ENCODE measurements at regions not wholly inside any gene's neighbourhood (a gene's known extent, or its start where the extent isn't known, plus 50 kb on each side); places are given as distances from the start of the nearest gene placed in this dataset.
"Not testable (repeated sequence)": the region's sequence is repeated elsewhere in the genome, so short reads cannot be mapped to it uniquely, and the experiment has no call there.

DNA sequence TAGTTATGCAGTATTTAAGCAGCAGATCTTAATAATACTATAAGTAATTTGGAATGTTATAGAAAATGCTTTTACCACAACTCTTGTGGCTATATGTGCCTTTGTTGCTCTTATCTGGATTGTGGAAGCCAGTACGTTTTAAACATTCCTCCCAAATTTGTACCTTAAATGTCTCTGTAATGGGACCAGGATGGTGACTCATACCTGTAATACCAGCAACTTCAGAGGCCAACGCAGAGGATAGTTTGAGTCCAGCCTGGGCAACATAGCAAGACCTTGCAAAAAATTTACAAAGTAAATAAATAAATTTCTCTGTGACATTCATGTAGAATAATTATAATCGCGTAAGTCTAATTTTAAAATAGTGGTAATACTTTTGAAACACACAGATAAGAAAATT is 283.1 kb downstream of the POM121L12 start:
- Histone ChIP-seq H3K27me3 (ENCODE audit: low read depth, low read length) (no peaks in the 10 kb centered on the region), H3K4me3 (ENCODE audit: low read depth in 1 of 2, low read length in 2 of 2) (no peak overlapping the region), H3K36me3 (ENCODE audit: control insufficient read depth in 1 of 2, insufficient read depth in 2 of 2, low read length in 2 of 2) (no peaks in the 10 kb centered on the region), H3K4me1 (ENCODE audit: control insufficient read depth in 1 of 2, insufficient read depth in 2 of 2, low read length in 2 of 2) (no peaks in the 10 kb centered on the region), H3K9me3 (ENCODE audit: control insufficient read depth in 1 of 2, low read length in 2 of 2) (no peaks in the 10 kb centered on the region), H3K27ac (ENCODE audit: low read length) (no peak overlapping the region)

DNA sequence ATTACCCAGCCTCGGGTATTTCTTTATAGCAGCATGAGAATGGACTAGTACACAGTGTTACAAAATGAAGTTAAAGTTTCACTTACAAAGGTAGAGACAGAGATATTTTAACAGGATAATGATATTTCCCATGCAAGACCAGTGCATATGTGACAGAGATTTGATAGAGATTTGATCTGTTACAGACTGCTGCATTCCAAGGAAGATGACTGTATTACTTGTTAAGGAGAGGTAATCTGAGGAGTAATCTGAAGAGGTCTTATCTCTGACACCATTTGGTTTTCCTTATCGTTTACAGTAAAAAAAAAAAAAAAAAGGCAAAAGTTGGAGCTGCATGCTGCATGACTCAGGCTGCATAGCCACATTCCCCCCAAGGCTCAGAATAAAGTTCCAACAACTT is 289.6 kb downstream of the POM121L12 start:
- H3K36me3 ChIP-seq (ENCODE audit: control insufficient read depth in 1 of 2, insufficient read depth in 2 of 2, low read length in 2 of 2), result no peaks in the 10 kb centered on the region
- no peak overlapping the region for H3K4me3 ChIP-seq (ENCODE audit: low read depth in 1 of 2, low read length in 2 of 2)

DNA sequence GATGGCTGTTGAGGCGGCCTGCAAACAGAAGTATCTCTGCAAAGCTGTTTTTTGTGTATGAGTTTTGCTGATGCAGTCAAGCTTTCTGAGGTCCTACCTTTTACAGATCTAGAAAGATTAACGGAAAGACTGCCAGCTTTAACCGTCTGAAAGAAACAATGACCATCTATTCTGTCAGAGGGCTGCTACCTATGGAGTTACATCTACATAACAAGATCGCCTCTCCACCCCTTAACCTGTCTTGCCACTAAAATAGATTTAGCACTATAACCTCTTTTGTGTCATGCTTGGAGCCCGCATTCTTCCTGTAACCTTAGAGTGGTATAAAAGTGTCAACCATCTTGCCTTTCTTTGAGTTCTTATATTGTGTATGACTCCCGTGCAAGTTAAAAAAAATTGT is 291.2 kb downstream of the POM121L12 start:
- Histone ChIP-seq H3K9me3 (ENCODE audit: control insufficient read depth in 1 of 2, low read length in 2 of 2) (peaks cover 0 to 4% of the 10 kb centered on the region in 2 donors), H3K4me3 (ENCODE audit: low read depth in 1 of 2, low read length in 2 of 2) (no peak overlapping the region), H3K36me3 (ENCODE audit: control insufficient read depth in 1 of 2, insufficient read depth in 2 of 2, low read length in 2 of 2) (no peaks in the 10 kb centered on the region), H3K27ac (ENCODE audit: low read length) (no peak overlapping the region), H3K4me1 (ENCODE audit: control insufficient read depth in 1 of 2, insufficient read depth in 2 of 2, low read length in 2 of 2) (no peaks in the 10 kb centered on the region), H3K27me3 (ENCODE audit: low read depth, low read length) (no peaks in the 10 kb centered on the region)

More for the DNA sequence above, 289.6 kb downstream of the POM121L12 start:
- no peaks in the 10 kb centered on the region for H3K4me1 ChIP-seq (ENCODE audit: control insufficient read depth in 1 of 2, insufficient read depth in 2 of 2, low read length in 2 of 2)
- H3K27me3 ChIP-seq (ENCODE audit: low read depth, low read length), result no peaks in the 10 kb centered on the region
- H3K27ac ChIP-seq (ENCODE audit: low read length), result no peak overlapping the region
- H3K9me3 ChIP-seq (ENCODE audit: control insufficient read depth in 1 of 2, low read length in 2 of 2), result peaks cover 0 to 2% of the 10 kb centered on the region in 2 donors

DNA sequence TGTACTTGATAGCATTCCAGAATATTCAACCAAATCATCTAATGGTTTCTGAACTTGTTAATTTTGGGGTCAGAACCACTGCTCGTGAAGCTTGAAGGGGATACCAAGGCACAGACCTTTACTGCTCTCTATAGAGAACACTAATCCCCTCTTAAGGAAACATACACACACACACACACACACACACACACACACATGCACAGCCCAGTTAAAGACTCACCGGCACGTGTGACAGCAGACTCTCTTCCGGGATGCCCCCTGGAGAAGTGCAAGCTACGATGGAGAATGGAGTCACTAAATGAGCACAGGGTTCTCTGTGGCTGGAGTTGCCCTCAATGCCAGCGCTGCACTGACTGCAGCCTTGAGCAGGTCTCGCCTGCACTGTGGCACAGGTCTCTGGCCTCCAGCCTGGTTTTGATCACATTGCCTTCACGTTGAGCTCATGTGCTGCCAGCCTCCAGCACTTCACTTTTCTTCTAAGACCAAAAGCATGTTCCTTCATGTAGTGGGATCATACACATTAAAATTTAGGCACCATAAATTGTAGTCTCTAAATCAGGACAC is 300.8 kb downstream of the POM121L12 start:
- no peak overlapping the region for H3K27ac ChIP-seq (ENCODE audit: low read length)

DNA sequence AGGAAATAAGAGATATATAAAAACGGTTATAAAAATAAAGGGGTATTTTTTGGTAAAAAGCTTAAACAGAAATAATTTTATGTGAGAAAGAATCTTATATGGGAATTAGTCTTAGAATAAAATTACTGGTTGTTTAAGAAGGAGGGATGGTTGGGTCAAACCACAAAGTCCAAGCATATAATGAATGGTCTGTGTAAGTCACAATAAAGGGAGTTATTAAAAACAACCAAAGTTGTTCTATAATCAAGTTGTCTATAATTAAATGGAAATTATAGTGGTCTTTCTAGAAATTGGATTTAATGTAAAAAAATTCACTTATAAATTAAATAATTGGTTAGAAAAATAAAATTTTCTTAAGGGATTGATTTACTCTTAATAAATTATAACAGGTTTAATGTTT is 304.8 kb downstream of the POM121L12 start:
- Histone ChIP-seq H3K27me3 (ENCODE audit: low read depth, low read length) (no peaks in the 10 kb centered on the region), H3K36me3 (ENCODE audit: control insufficient read depth in 1 of 2, insufficient read depth in 2 of 2, low read length in 2 of 2) (no peaks in the 10 kb centered on the region), H3K4me1 (ENCODE audit: control insufficient read depth in 1 of 2, insufficient read depth in 2 of 2, low read length in 2 of 2) (no peaks in the 10 kb centered on the region), H3K4me3 (ENCODE audit: low read depth in 1 of 2, low read length in 2 of 2) (no peak overlapping the region), H3K27ac (ENCODE audit: low read length) (no peak overlapping the region), H3K9me3 (ENCODE audit: control insufficient read depth in 1 of 2, low read length in 2 of 2) (no peaks in the 10 kb centered on the region)

More for the DNA sequence above, 300.8 kb downstream of the POM121L12 start:
- Histone ChIP-seq H3K9me3 (ENCODE audit: control insufficient read depth in 1 of 2, low read length in 2 of 2) (no peaks in the 10 kb centered on the region), H3K4me3 (ENCODE audit: low read depth in 1 of 2, low read length in 2 of 2) (no peak overlapping the region), H3K27me3 (ENCODE audit: low read depth, low read length) (no peaks in the 10 kb centered on the region), H3K4me1 (ENCODE audit: control insufficient read depth in 1 of 2, insufficient read depth in 2 of 2, low read length in 2 of 2) (no peaks in the 10 kb centered on the region), H3K36me3 (ENCODE audit: control insufficient read depth in 1 of 2, insufficient read depth in 2 of 2, low read length in 2 of 2) (no peaks in the 10 kb centered on the region)

DNA sequence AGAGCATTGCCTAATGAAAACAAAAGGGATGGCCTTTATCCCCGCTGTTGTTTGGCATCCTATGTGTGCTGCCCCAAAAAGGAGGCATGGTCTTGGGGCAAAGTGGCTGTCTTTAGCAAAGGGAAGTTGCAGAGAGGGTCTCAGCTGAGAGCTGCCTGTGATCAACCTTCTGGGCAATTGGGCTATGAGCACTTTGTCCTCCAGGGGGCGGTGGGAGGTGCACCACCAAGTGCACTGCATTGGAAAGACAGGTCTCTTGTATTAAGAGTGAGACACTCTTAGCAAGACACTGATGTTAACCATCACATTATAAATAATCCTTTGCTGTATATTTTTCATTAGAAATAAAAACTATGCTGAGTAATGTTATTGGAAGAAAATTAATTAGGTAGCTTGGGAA is 314.8 kb downstream of the POM121L12 start:
- Histone ChIP-seq H3K4me1 (ENCODE audit: control insufficient read depth in 1 of 2, insufficient read depth in 2 of 2, low read length in 2 of 2) (no peaks in the 10 kb centered on the region), H3K27ac (ENCODE audit: low read length) (no peak overlapping the region), H3K4me3 (ENCODE audit: low read depth in 1 of 2, low read length in 2 of 2) (no peak overlapping the region), H3K36me3 (ENCODE audit: control insufficient read depth in 1 of 2, insufficient read depth in 2 of 2, low read length in 2 of 2) (no peaks in the 10 kb centered on the region), H3K27me3 (ENCODE audit: low read depth, low read length) (no peaks in the 10 kb centered on the region), H3K9me3 (ENCODE audit: control insufficient read depth in 1 of 2, low read length in 2 of 2) (no peaks in the 10 kb centered on the region)

DNA sequence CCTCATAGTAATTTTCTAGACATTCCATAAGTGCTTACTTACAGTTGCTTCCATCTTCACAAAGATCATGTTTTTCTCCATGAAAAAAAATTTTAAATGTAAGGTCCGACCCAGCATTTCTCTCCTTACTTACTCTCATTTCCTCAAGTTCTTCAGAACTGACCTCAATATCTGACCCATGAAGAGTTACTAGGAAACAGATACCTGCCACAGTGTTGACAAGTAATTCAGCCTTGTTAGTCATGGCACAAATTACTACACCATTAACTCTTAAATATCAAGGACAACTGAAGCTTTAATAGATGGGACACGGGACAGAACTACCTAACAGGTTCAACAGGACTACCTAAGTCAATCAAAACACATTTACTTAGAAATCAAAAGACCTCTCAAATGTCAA is 316.2 kb downstream of the POM121L12 start:
- H3K36me3 ChIP-seq (ENCODE audit: control insufficient read depth in 1 of 2, insufficient read depth in 2 of 2, low read length in 2 of 2), result no peaks in the 10 kb centered on the region
- no peak overlapping the region for H3K4me3 ChIP-seq (ENCODE audit: low read depth in 1 of 2, low read length in 2 of 2)
- no peak overlapping the region for H3K27ac ChIP-seq (ENCODE audit: low read length)
- H3K4me1 ChIP-seq (ENCODE audit: control insufficient read depth in 1 of 2, insufficient read depth in 2 of 2, low read length in 2 of 2), result no peaks in the 10 kb centered on the region
- no peaks in the 10 kb centered on the region for H3K27me3 ChIP-seq (ENCODE audit: low read depth, low read length)
- no peaks in the 10 kb centered on the region for H3K9me3 ChIP-seq (ENCODE audit: control insufficient read depth in 1 of 2, low read length in 2 of 2)

DNA sequence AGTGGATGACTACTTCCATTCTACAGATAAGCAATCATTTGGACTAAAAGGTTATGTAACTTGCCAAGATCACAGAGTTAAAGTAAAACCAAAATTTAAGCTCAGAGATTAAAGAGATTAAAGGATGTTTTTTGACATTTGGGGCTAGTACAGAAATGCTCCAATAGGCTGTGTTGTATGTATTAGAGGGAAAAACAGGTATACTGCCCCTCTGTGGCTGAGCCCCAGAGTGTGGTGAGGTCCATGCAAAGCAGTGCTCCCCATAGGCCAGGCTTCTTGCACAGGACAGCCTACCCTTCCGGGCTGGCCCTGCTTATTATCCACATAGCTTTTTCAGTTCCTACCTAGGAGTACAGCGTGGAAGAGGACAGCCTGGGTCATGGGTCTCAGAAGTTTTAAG is 322.8 kb downstream of the POM121L12 start:
- Histone ChIP-seq H3K9me3 (ENCODE audit: control insufficient read depth in 1 of 2, low read length in 2 of 2) (peaks cover 0 to 3% of the 10 kb centered on the region in 2 donors), H3K27me3 (ENCODE audit: low read depth, low read length) (no peaks in the 10 kb centered on the region), H3K4me1 (ENCODE audit: control insufficient read depth in 1 of 2, insufficient read depth in 2 of 2, low read length in 2 of 2) (no peaks in the 10 kb centered on the region), H3K27ac (ENCODE audit: low read length) (no peak overlapping the region), H3K36me3 (ENCODE audit: control insufficient read depth in 1 of 2, insufficient read depth in 2 of 2, low read length in 2 of 2) (no peaks in the 10 kb centered on the region), H3K4me3 (ENCODE audit: low read depth in 1 of 2, low read length in 2 of 2) (no peak overlapping the region)

DNA sequence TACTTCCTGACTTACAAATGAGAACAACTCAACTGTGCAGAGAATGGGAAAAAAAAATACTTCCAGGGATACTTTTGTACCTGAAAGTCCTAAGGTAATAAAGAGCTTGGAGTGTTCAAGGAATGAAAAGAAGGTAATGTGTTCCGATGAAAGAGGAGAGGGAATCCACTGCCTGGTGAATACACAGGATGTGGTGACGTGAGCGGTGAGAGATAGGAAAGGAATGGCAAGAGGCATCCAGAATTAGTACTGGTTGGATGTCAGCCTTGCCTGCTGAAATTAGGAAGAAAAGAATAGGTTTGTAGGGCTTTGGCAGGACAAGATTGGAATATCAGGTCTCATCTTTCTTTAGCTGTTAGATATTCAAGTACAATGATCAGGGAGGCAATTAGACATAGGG is 347.7 kb downstream of the POM121L12 start:
- H3K4me1 ChIP-seq (ENCODE audit: control insufficient read depth in 1 of 2, insufficient read depth in 2 of 2, low read length in 2 of 2), result no peaks in the 10 kb centered on the region
- H3K4me3 ChIP-seq (ENCODE audit: low read depth in 1 of 2, low read length in 2 of 2), result no peak overlapping the region
- no peaks in the 10 kb centered on the region for H3K9me3 ChIP-seq (ENCODE audit: control insufficient read depth in 1 of 2, low read length in 2 of 2)
- no peak overlapping the region for H3K27ac ChIP-seq (ENCODE audit: low read length)
- no peaks in the 10 kb centered on the region for H3K36me3 ChIP-seq (ENCODE audit: control insufficient read depth in 1 of 2, insufficient read depth in 2 of 2, low read length in 2 of 2)
- H3K27me3 ChIP-seq (ENCODE audit: low read depth, low read length), result no peaks in the 10 kb centered on the region

DNA sequence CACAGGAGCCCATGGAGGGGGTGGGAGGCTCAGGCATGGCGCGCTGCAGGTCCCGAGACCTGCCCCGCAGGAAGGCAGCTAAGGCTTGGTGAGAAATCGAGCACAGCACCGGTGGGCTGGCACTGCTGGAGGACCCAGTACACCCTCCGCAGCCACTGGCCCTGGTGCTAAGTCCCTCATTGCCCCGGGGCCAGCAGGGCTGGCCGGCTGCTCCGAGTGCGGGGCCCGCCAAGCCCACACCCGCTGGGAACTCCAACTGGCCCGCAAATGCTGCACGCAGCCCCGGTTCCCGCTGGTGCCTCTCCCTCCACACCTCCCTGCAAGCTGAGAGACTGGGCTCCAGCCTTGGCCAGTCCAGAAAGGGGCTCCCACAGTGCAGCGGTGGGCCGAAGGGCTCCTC is 349.8 kb downstream of the POM121L12 start:
- H3K36me3 ChIP-seq (ENCODE audit: control insufficient read depth in 1 of 2, insufficient read depth in 2 of 2, low read length in 2 of 2); H3K9me3 ChIP-seq (ENCODE audit: control insufficient read depth in 1 of 2, low read length in 2 of 2); H3K4me1 ChIP-seq (ENCODE audit: control insufficient read depth in 1 of 2, insufficient read depth in 2 of 2, low read length in 2 of 2); H3K4me3 ChIP-seq (ENCODE audit: low read depth in 1 of 2, low read length in 2 of 2); H3K27me3 ChIP-seq (ENCODE audit: low read depth, low read length); H3K27ac ChIP-seq (ENCODE audit: low read length): not testable (repeated sequence)

DNA sequence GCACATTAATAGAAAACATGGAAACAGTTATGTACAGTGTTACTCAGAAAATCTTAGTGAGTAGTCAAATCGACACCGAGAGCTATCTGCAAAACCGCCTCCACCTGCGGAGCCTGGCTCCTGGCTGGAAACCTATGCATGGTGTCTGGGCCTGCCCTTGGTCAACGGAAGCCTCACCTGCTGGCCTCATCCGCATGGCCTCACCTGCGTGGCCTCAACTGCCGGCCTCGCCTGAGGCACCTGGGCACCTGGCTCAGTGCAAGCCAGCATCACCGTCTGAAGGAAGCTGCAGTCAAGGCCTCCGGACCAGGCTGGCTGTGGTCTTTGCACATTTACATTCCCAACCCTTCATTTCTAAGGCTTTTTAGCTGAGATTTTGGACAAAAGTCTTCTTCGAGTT is 352.1 kb downstream of the POM121L12 start:
- no peaks in the 10 kb centered on the region for H3K9me3 ChIP-seq (ENCODE audit: control insufficient read depth in 1 of 2, low read length in 2 of 2)
- no peak overlapping the region for H3K27ac ChIP-seq (ENCODE audit: low read length)
- no peaks in the 10 kb centered on the region for H3K4me1 ChIP-seq (ENCODE audit: control insufficient read depth in 1 of 2, insufficient read depth in 2 of 2, low read length in 2 of 2)
- H3K36me3 ChIP-seq (ENCODE audit: control insufficient read depth in 1 of 2, insufficient read depth in 2 of 2, low read length in 2 of 2), result no peaks in the 10 kb centered on the region
- H3K4me3 ChIP-seq (ENCODE audit: low read depth in 1 of 2, low read length in 2 of 2), result no peak overlapping the region
- no peaks in the 10 kb centered on the region for H3K27me3 ChIP-seq (ENCODE audit: low read depth, low read length)

DNA sequence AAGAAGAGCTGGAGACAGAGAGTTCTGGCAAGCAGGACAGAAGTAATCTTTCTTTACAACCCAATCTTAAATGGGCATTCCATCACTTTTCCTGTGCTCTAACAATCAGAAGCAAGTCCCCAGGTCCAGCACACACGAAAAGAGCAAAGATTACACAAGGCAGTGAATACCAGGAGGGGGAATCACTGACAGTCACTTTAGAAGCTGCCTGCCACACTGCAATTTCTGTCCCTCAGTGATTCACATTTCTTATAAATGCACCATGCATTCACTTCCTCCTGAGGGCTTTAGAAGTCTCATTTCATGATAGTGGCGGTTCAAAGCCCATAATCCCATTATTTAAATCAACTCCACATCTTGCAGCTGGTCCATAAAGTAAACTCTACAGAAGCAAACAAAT is 362.5 kb downstream of the POM121L12 start:
- no peaks in the 10 kb centered on the region for H3K27me3 ChIP-seq (ENCODE audit: low read depth, low read length)
- no peak overlapping the region for H3K4me3 ChIP-seq (ENCODE audit: low read depth in 1 of 2, low read length in 2 of 2)
- H3K9me3 ChIP-seq (ENCODE audit: control insufficient read depth in 1 of 2, low read length in 2 of 2), result no peaks in the 10 kb centered on the region
- no peak overlapping the region for H3K27ac ChIP-seq (ENCODE audit: low read length)
- H3K4me1 ChIP-seq (ENCODE audit: control insufficient read depth in 1 of 2, insufficient read depth in 2 of 2, low read length in 2 of 2), result no peaks in the 10 kb centered on the region
- no peaks in the 10 kb centered on the region for H3K36me3 ChIP-seq (ENCODE audit: control insufficient read depth in 1 of 2, insufficient read depth in 2 of 2, low read length in 2 of 2)

Data from muscle layer of duodenum (tissue), 2 donors.